ENCODE measurements at regions not wholly inside any gene's neighbourhood (a gene's known extent, or its start where the extent isn't known, plus 50 kb on each side); places are given as distances from the start of the nearest gene placed in this dataset.

DNA sequence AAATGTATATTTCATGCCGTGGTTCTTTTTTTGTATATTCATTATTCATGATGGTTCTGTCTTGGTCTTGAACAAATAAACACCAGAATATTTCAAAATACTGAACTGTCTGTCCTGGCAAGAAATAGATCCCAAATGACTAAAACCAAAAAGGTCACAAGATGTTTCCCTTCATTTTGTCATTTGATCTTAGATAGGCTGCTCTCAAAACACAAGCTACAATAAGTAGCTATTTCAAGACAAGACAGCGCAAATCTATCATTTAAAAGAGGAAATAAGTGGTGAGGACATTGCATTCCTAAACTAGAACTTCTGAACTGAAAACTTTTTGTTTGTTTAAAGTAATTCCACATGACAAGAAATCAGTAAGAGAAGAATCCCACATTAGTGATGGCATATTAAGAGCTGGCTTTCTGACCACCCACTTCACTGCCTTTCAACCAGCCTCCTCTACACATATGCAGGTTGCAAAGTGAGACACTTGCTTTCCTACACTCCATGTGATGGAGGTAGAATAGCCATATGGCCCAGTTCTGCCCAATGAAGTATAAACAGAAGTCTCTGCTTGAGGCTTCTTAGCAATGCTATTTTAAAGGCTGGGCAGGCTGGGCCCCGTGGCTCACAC, 54.4 kb upstream of the CCDC28A start:
- Mint-ChIP-seq H3K27ac (no peak overlapping the region), H3K36me3 (ENCODE audit: low read depth) (peaks cover 4% of the 10 kb centered on the region; the same call in 2 of the 3 replicates), H3K4me1 (0 out of 3 replicates have a peak, but pooled peaks cover 2% of the 10 kb centered on the region), H3K4me3 (no peak overlapping the region), H3K9me3 (peaks cover 12% of the 10 kb centered on the region; the same call in 2 of the 3 replicates), H3K27me3 (ENCODE audit: insufficient read depth, low read depth, poor library complexity) (peaks cover 5% of the 10 kb centered on the region)
- no peaks in the 10 kb centered on the region for H3K9me2 ChIP-seq (ENCODE audit: insufficient read depth)
- no peak overlapping the region for H3K4me3 ChIP-seq
- no peaks in the 10 kb centered on the region for H3K36me3 ChIP-seq (ENCODE audit: insufficient read depth)
- DNase-seq (ENCODE audit: low spot score) (no peak), ATAC-seq (no peak)
- TF ChIP-seq EZH2 (IDR thresholded peaks at IDR 0.05; ENCODE audit: low read depth, unreplicated experiment) (no peak), CREB1 (CRISPR knock-in tag; IDR thresholded peaks at IDR 0.05; ENCODE audit: low read depth) (no peak), ZNF114 (CRISPR knock-in tag; IDR thresholded peaks at IDR 0.05) (no peak), ZNF331 (CRISPR knock-in tag; IDR thresholded peaks at IDR 0.05; ENCODE audit: low read depth) (no peak), NANOG (IDR thresholded peaks at IDR 0.05; ENCODE audit: borderline replicate concordance) (no peak), JUNB (IDR thresholded peaks at IDR 0.05; ENCODE audit: unreplicated experiment) (no peak), POLR2AphosphoS5 (IDR thresholded peaks at IDR 0.05; ENCODE audit: low read depth) (no peak)
- TF ChIP-seq, protein P1, sequence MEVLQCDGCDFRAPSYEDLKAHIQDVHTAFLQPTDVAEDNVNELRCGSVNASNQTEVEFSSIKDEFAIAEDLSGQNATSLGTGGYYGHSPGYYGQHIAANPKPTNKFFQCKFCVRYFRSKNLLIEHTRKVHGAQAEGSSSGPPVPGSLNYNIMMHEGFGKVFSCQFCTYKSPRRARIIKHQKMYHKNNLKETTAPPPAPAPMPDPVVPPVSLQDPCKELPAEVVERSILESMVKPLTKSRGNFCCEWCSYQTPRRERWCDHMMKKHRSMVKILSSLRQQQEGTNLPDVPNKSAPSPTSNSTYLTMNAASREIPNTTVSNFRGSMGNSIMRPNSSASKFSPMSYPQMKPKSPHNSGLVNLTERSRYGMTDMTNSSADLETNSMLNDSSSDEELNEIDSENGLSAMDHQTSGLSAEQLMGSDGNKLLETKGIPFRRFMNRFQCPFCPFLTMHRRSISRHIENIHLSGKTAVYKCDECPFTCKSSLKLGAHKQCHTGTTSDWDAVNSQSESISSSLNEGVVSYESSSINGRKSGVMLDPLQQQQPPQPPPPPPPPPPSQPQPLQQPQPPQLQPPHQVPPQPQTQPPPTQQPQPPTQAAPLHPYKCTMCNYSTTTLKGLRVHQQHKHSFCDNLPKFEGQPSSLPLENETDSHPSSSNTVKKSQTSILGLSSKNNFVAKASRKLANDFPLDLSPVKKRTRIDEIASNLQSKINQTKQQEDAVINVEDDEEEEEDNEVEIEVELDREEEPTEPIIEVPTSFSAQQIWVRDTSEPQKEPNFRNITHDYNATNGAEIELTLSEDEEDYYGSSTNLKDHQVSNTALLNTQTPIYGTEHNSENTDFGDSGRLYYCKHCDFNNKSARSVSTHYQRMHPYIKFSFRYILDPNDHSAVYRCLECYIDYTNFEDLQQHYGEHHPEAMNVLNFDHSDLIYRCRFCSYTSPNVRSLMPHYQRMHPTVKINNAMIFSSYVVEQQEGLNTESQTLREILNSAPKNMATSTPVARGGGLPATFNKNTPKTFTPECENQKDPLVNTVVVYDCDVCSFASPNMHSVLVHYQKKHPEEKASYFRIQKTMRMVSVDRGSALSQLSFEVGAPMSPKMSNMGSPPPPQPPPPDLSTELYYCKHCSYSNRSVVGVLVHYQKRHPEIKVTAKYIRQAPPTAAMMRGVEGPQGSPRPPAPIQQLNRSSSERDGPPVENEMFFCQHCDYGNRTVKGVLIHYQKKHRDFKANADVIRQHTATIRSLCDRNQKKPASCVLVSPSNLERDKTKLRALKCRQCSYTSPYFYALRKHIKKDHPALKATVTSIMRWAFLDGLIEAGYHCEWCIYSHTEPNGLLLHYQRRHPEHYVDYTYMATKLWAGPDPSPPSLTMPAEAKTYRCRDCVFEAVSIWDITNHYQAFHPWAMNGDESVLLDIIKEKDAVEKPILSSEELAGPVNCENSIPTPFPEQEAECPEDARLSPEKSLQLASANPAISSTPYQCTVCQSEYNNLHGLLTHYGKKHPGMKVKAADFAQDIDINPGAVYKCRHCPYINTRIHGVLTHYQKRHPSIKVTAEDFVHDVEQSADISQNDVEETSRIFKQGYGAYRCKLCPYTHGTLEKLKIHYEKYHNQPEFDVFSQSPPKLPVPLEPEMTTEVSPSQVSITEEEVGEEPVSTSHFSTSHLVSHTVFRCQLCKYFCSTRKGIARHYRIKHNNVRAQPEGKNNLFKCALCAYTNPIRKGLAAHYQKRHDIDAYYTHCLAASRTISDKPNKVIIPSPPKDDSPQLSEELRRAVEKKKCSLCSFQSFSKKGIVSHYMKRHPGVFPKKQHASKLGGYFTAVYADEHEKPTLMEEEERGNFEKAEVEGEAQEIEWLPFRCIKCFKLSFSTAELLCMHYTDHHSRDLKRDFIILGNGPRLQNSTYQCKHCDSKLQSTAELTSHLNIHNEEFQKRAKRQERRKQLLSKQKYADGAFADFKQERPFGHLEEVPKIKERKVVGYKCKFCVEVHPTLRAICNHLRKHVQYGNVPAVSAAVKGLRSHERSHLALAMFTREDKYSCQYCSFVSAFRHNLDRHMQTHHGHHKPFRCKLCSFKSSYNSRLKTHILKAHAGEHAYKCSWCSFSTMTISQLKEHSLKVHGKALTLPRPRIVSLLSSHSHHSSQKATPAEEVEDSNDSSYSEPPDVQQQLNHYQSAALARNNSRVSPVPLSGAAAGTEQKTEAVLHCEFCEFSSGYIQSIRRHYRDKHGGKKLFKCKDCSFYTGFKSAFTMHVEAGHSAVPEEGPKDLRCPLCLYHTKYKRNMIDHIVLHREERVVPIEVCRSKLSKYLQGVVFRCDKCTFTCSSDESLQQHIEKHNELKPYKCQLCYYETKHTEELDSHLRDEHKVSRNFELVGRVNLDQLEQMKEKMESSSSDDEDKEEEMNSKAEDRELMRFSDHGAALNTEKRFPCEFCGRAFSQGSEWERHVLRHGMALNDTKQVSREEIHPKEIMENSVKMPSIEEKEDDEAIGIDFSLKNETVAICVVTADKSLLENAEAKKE (CRISPR knock-in tag; IDR thresholded peaks at IDR 0.05) = no peak
- TF ChIP-seq, protein P2, sequence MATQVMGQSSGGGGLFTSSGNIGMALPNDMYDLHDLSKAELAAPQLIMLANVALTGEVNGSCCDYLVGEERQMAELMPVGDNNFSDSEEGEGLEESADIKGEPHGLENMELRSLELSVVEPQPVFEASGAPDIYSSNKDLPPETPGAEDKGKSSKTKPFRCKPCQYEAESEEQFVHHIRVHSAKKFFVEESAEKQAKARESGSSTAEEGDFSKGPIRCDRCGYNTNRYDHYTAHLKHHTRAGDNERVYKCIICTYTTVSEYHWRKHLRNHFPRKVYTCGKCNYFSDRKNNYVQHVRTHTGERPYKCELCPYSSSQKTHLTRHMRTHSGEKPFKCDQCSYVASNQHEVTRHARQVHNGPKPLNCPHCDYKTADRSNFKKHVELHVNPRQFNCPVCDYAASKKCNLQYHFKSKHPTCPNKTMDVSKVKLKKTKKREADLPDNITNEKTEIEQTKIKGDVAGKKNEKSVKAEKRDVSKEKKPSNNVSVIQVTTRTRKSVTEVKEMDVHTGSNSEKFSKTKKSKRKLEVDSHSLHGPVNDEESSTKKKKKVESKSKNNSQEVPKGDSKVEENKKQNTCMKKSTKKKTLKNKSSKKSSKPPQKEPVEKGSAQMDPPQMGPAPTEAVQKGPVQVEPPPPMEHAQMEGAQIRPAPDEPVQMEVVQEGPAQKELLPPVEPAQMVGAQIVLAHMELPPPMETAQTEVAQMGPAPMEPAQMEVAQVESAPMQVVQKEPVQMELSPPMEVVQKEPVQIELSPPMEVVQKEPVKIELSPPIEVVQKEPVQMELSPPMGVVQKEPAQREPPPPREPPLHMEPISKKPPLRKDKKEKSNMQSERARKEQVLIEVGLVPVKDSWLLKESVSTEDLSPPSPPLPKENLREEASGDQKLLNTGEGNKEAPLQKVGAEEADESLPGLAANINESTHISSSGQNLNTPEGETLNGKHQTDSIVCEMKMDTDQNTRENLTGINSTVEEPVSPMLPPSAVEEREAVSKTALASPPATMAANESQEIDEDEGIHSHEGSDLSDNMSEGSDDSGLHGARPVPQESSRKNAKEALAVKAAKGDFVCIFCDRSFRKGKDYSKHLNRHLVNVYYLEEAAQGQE (IDR thresholded peaks at IDR 0.05; ENCODE audit: unreplicated experiment) = no peak
- TF ChIP-seq, protein P3, sequence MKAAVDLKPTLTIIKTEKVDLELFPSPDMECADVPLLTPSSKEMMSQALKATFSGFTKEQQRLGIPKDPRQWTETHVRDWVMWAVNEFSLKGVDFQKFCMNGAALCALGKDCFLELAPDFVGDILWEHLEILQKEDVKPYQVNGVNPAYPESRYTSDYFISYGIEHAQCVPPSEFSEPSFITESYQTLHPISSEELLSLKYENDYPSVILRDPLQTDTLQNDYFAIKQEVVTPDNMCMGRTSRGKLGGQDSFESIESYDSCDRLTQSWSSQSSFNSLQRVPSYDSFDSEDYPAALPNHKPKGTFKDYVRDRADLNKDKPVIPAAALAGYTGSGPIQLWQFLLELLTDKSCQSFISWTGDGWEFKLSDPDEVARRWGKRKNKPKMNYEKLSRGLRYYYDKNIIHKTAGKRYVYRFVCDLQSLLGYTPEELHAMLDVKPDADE (IDR thresholded peaks at IDR 0.05) = no peak
- TF ChIP-seq, protein P4, sequence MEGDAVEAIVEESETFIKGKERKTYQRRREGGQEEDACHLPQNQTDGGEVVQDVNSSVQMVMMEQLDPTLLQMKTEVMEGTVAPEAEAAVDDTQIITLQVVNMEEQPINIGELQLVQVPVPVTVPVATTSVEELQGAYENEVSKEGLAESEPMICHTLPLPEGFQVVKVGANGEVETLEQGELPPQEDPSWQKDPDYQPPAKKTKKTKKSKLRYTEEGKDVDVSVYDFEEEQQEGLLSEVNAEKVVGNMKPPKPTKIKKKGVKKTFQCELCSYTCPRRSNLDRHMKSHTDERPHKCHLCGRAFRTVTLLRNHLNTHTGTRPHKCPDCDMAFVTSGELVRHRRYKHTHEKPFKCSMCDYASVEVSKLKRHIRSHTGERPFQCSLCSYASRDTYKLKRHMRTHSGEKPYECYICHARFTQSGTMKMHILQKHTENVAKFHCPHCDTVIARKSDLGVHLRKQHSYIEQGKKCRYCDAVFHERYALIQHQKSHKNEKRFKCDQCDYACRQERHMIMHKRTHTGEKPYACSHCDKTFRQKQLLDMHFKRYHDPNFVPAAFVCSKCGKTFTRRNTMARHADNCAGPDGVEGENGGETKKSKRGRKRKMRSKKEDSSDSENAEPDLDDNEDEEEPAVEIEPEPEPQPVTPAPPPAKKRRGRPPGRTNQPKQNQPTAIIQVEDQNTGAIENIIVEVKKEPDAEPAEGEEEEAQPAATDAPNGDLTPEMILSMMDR (conservative IDR thresholded peaks at IDR 0.05; ENCODE audit: low read depth in 2 of 2) = no peak
- H3K27ac ChIP-seq (ENCODE audit: low read depth) = no peak overlapping the region
- no peaks in the 10 kb centered on the region for H3K4me1 ChIP-seq (ENCODE audit: insufficient read depth)
- H3K27me3 ChIP-seq (ENCODE audit: insufficient read depth) = no peaks in the 10 kb centered on the region
- no peak overlapping the region for H3K4me2 ChIP-seq
- no peak overlapping the region for H2AFZ ChIP-seq
- H3F3A ChIP-seq (replicated peaks; ENCODE audit: low read depth) = no peaks in the 10 kb centered on the region
- H4K20me1 ChIP-seq (replicated peaks; ENCODE audit: insufficient read depth) = no peaks in the 10 kb centered on the region
- H3K79me2 ChIP-seq (replicated peaks; ENCODE audit: insufficient read depth) = no peaks in the 10 kb centered on the region

Data from GM23338 (cell line).